ENCODE measurements at regions not wholly inside any gene's neighbourhood (a gene's known extent, or its start where the extent isn't known, plus 50 kb on each side); places are given as distances from the start of the nearest gene placed in this dataset.

DNA sequence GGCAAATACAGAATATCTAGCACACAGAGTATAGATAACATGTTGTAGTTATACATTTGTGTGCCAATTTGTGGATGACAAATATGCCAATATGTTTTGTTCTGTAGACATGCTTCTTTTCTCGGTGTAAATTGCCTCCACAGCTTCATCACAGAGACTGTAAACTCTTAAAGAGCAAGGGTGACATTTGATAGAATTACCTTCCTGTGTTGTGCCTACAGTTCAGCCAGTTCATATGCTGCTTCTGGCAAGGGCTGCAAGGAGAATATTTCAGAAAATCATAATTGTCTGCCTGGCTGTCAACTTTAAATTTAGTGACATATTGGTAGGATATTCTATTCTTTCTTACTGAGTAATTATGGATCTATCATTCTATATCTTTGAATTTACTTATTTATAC lies 155.1 kb downstream of the MAT2B start:
- TF ChIP-seq, protein P1, sequence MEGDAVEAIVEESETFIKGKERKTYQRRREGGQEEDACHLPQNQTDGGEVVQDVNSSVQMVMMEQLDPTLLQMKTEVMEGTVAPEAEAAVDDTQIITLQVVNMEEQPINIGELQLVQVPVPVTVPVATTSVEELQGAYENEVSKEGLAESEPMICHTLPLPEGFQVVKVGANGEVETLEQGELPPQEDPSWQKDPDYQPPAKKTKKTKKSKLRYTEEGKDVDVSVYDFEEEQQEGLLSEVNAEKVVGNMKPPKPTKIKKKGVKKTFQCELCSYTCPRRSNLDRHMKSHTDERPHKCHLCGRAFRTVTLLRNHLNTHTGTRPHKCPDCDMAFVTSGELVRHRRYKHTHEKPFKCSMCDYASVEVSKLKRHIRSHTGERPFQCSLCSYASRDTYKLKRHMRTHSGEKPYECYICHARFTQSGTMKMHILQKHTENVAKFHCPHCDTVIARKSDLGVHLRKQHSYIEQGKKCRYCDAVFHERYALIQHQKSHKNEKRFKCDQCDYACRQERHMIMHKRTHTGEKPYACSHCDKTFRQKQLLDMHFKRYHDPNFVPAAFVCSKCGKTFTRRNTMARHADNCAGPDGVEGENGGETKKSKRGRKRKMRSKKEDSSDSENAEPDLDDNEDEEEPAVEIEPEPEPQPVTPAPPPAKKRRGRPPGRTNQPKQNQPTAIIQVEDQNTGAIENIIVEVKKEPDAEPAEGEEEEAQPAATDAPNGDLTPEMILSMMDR (IDR thresholded peaks at IDR 0.05; ENCODE audit: low read depth, low read length, missing input control): no peak
- TF ChIP-seq RAD21 (IDR thresholded peaks at IDR 0.05): no peak
- no peak for TF ChIP-seq TAF1 (conservative IDR thresholded peaks at IDR 0.05)
- TF ChIP-seq HNF4G (IDR thresholded peaks at IDR 0.05): no peak
- no peak for TF ChIP-seq JUND (IDR thresholded peaks at IDR 0.05)
- TF ChIP-seq YY1 (IDR thresholded peaks at IDR 0.05): no peak
- TF ChIP-seq, protein P2, sequence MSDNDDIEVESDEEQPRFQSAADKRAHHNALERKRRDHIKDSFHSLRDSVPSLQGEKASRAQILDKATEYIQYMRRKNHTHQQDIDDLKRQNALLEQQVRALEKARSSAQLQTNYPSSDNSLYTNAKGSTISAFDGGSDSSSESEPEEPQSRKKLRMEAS (IDR thresholded peaks at IDR 0.05): no peak
- TF ChIP-seq, protein P3, sequence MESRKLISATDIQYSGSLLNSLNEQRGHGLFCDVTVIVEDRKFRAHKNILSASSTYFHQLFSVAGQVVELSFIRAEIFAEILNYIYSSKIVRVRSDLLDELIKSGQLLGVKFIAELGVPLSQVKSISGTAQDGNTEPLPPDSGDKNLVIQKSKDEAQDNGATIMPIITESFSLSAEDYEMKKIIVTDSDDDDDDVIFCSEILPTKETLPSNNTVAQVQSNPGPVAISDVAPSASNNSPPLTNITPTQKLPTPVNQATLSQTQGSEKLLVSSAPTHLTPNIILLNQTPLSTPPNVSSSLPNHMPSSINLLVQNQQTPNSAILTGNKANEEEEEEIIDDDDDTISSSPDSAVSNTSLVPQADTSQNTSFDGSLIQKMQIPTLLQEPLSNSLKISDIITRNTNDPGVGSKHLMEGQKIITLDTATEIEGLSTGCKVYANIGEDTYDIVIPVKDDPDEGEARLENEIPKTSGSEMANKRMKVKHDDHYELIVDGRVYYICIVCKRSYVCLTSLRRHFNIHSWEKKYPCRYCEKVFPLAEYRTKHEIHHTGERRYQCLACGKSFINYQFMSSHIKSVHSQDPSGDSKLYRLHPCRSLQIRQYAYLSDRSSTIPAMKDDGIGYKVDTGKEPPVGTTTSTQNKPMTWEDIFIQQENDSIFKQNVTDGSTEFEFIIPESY (IDR thresholded peaks at IDR 0.05): no peak
- TF ChIP-seq SP1 (IDR thresholded peaks at IDR 0.05): no peak

Data from liver (tissue), 3 donors.